ENCODE measurements at regions not wholly inside any gene's neighbourhood (a gene's known extent, or its start where the extent isn't known, plus 50 kb on each side); places are given as distances from the start of the nearest gene placed in this dataset.

DNA sequence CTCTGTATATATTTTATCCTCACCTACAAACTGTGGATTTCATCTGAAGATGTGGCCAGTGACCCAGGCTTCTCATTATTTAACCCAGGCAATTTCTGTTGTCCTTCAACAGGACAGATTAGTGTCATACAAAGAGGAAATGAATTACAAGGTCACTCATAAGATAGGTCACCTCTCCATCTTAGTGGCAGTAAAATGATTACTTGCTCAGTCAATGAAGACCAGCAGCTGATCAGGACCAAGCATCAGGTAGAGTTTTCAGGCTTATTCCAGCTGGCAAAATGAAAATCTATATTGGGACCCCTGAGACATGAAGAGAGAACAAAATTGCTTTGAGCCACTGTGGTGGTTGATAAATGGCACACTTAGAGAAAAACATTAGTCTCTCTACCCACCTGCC is 135.2 kb upstream of the PRDM9 start:
- DNase-seq (ENCODE audit: low read depth) = no peak
- TF ChIP-seq CTCF (IDR thresholded peaks at IDR 0.05; ENCODE audit: insufficient read depth, low read depth, low read length, missing control alignments) = no peak
- H3K4me3 ChIP-seq (ENCODE audit: low read depth, low read length) = no peak overlapping the region

- TF ChIP-seq CTCF (IDR thresholded peaks at IDR 0.05; ENCODE audit: insufficient read depth, low read depth, low read length, missing control alignments) = no peak
- no peak for DNase-seq (ENCODE audit: low read depth)
- no peak overlapping the region for H3K4me3 ChIP-seq (ENCODE audit: low read depth, low read length)
Measured at GRCh38 chr5:23368393-23368792, 139.0 kb upstream of the PRDM9 start.

DNA sequence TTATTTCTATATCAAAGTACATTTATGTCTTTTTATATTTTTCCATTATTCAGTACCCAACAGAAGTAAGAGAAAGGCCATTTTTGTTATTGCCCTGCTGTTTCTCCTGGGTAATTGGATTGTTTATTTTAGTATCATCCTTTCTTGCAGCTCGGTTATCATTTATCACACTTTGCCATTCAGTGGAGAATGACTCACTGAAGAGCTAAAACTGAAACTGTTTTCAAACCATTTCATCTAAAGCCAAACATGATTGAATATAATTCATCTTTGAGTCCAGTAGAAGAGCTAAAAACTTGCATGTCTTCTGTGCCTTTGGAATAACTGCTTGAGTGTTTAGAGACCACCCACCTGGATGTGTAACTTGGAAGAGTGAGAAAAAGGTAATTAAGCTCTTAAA is 139.5 kb upstream of the PRDM9 start:
- H3K4me3 ChIP-seq (ENCODE audit: low read depth, low read length) = no peak overlapping the region
- no peak for TF ChIP-seq CTCF (IDR thresholded peaks at IDR 0.05; ENCODE audit: insufficient read depth, low read depth, low read length, missing control alignments)
- DNase-seq (ENCODE audit: low read depth) = no peak

DNA sequence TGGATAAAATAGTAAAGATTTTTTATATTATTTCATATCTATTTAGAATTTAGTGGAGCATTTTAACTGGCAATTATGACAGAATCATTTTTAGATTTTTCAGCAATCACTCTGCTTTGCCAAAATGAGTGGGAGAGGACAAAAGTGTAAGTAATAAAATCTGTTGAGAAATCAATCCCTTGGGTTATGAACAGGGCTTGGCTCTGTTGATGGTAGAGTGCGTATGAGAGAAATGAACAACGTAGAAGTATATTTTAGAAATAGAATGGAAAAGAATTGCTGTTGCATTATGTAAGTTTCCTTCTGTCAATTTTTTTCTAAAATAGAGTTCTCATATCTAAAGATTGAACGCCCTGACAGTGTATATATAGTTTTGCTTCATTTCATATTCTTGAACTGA is 154.1 kb upstream of the PRDM9 start:
- H3K4me3 ChIP-seq (ENCODE audit: low read depth, low read length) = no peak overlapping the region
- DNase-seq (ENCODE audit: low read depth) = no peak
- TF ChIP-seq CTCF (IDR thresholded peaks at IDR 0.05; ENCODE audit: insufficient read depth, low read depth, low read length, missing control alignments) = no peak

DNA sequence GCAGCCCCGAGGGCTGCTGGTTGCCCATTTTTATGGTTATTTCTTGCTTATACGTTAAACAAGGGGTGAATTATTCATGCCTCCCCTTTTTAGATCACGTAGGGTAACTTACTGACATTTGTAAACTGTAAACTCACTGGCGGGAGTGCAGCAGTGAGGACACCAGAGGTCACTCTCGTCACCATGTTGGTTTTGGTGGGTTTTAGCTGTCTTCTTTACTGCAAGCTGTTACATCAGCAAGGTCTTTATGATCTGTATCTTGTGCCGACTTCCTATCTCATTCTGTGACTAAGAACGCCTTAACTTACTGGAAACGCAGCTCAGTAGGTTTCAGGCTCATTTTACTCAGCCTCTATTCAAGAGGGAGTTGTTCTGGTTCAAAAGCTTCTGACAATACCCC is 155.0 kb upstream of the PRDM9 start:
- DNase-seq (ENCODE audit: low read depth) = no peak
- no peak for TF ChIP-seq CTCF (IDR thresholded peaks at IDR 0.05; ENCODE audit: insufficient read depth, low read depth, low read length, missing control alignments)
- H3K4me3 ChIP-seq (ENCODE audit: low read depth, low read length) = no peak overlapping the region

GRCh38 chr5:23343121-23343520 is 164.3 kb upstream of the PRDM9 start:
- TF ChIP-seq CTCF (IDR thresholded peaks at IDR 0.05; ENCODE audit: insufficient read depth, low read depth, low read length, missing control alignments) = no peak
- DNase-seq (ENCODE audit: low read depth) = no peak
- H3K4me3 ChIP-seq (ENCODE audit: low read depth, low read length) = no peak overlapping the region

- TF ChIP-seq CTCF (IDR thresholded peaks at IDR 0.05; ENCODE audit: insufficient read depth, low read depth, low read length, missing control alignments) = no peak
- no peak overlapping the region for H3K4me3 ChIP-seq (ENCODE audit: low read depth, low read length)
- no peak for DNase-seq (ENCODE audit: low read depth)
Measured at GRCh38 chr5:23332650-23333251, 174.7 kb upstream of the PRDM9 start.

Data from GM12865 (cell line).